CD4-positive, alpha-beta memory T cell (primary cell): ENCODE measurements at regions not wholly inside any gene's neighbourhood (a gene's known extent, or its start where the extent isn't known, plus 50 kb on each side); places are given as distances from the start of the nearest gene placed in this dataset.

Experiments
- CTCF ChIA-PET: fragments of 350-600 bp; sonication (Branson Sonifier 250); formaldehyde crosslinking; loops from one replicate; lab custom pipeline; 2021; ENCODE audit warnings: inconsistent platforms; ENCODE audit not compliant: partially characterized antibody; lab: Charles Lee
- POLR2A ChIA-PET: fragments of 350-600 bp; sonication (Branson Sonifier 250); formaldehyde crosslinking; loops from one replicate; lab custom pipeline; 2021; ENCODE audit not compliant: partially characterized antibody; lab: Charles Lee
- DNase-seq, 5 donors: peaks; one replicate each; pipeline versions ENCODE4 v3.0.0 to v3.0.0-alpha.2; 2020 to 2022; ENCODE audit warnings: mixed read lengths in 1 of 5
- H3K27ac ChIP-seq: one replicate; pipeline ENCODE4 v1.7.0; 2013; ENCODE audit warnings: low read depth, low read length
- H3K27me3 ChIP-seq: 2 replicates; pipeline ENCODE4 v1.7.0; 2013; ENCODE audit warnings: mild to moderate bottlenecking, low read length, moderate library complexity; ENCODE audit not compliant: insufficient read depth
- H3K36me3 ChIP-seq: 2 replicates; pipeline ENCODE4 v1.7.0; 2013; ENCODE audit warnings: mild to moderate bottlenecking, low read length, moderate library complexity; ENCODE audit not compliant: insufficient read depth
- H3K4me1 ChIP-seq: 2 replicates; pipeline ENCODE4 v1.7.0; 2013; ENCODE audit warnings: mild to moderate bottlenecking, low read length, moderate library complexity; ENCODE audit not compliant: insufficient read depth
- H3K4me3 ChIP-seq, 2 donors: one replicate each; pipeline ENCODE4 v1.7.0; 2013; ENCODE audit warnings: low read length in 2 of 2, mild to moderate bottlenecking in 1 of 2
- H3K9me3 ChIP-seq, 2 donors: one replicate each; pipeline ENCODE4 v1.7.0; 2013; ENCODE audit warnings: low read length in 2 of 2, control low read depth in 1 of 2; ENCODE audit not compliant: control insufficient read depth in 1 of 2
- H3K27ac Mint-ChIP-seq, 7 donors: one replicate each; pipeline ENCODE4 v1.8.0; 2020 to 2021; ENCODE audit warnings: mixed read lengths in 7 of 7, mild to moderate bottlenecking in 6 of 7, inconsistent platforms in 3 of 7, moderate library complexity in 3 of 7
- H3K27me3 Mint-ChIP-seq, 2 donors: one replicate each; pipeline ENCODE4 v1.8.0; 2020 to 2021; ENCODE audit warnings: mixed read lengths in 2 of 2
- H3K36me3 Mint-ChIP-seq, 2 donors: one replicate each; pipeline ENCODE4 v1.8.0; 2020 to 2021; ENCODE audit warnings: mixed read lengths in 2 of 2, inconsistent platforms in 1 of 2, mild to moderate bottlenecking in 1 of 2
- H3K4me1 Mint-ChIP-seq, 4 donors: one replicate each; pipeline ENCODE4 v1.8.0; 2020 to 2021; ENCODE audit warnings: mixed read lengths in 4 of 4, mild to moderate bottlenecking in 1 of 4
- H3K4me3 Mint-ChIP-seq, 8 donors: one replicate each; pipeline ENCODE4 v1.8.0; 2020 to 2021; ENCODE audit warnings: mixed read lengths in 8 of 8, mild to moderate bottlenecking in 7 of 8, moderate library complexity in 6 of 8, inconsistent platforms in 3 of 8
- H3K9me3 Mint-ChIP-seq, 8 donors: one replicate each; pipeline ENCODE4 v1.8.0; 2020 to 2021; ENCODE audit warnings: mixed read lengths in 8 of 8, mild to moderate bottlenecking in 5 of 8, inconsistent platforms in 3 of 8, moderate library complexity in 1 of 8
- intact Hi-C: fragments of 100-400 bp; cut with micrococcal nuclease; formaldehyde crosslinking; loops from one replicate; pipeline ENCODE4 v1.15.1; 2023

DNA sequence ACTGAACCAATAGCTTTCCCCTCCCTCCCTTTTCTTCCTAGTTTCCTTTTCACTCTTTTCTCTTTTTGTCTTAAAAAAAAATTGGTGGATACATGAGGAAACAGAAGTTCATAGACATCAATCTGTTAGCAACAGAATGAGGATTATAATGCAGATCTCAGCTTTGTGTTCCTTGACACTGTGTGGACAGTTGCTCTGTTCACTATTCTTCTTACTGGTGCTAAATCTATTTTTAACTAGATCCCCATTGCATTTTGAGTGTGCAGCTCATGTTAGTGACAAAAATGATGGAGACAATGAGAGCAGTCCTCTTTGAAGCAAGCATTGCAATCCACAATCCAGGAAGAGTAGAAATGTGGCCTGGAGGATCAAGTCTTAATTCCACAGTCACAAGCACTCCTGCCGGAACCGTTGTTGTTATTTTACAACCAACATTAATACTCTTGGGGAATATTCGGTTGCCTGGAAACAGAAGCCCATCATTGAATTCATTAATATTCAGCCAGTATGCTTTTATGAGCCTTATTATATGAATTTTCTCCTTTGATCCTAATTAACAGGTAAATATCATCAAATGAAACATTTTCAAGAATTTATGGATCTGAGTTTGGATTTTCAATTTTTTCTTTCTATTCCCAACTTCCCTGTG, 1016.8 kb downstream of the NTRK3 start:
- intact Hi-C loops, result no loop called here
- Mint-ChIP-seq H3K36me3 (no peaks in the 10 kb centered on the region), H3K4me1 (no peaks in the 10 kb centered on the region), H3K27me3 (peaks cover 0 to 2% of the 10 kb centered on the region in 2 donors), H3K9me3 (peaks cover 0 to 8% (median 0%) of the 10 kb centered on the region in 8 donors), H3K4me3 (no peak overlapping the region), H3K27ac (no peak overlapping the region)
- Histone ChIP-seq H3K9me3 (no peaks in the 10 kb centered on the region), H3K27me3 (no peaks in the 10 kb centered on the region), H3K4me1 (no peaks in the 10 kb centered on the region), H3K36me3 (no peaks in the 10 kb centered on the region), H3K4me3 (no peak overlapping the region), H3K27ac (no peak overlapping the region)
- DNase-seq, result no peak
- POLR2A ChIA-PET, result no interaction called here
- CTCF ChIA-PET, result no interaction called here

GRCh38 chr15:87238451-87239068, 1018.0 kb downstream of the NTRK3 start:
- Histone ChIP-seq H3K9me3 (no peaks in the 10 kb centered on the region), H3K27me3 (no peaks in the 10 kb centered on the region), H3K27ac (no peak overlapping the region), H3K4me1 (no peaks in the 10 kb centered on the region), H3K4me3 (no peak overlapping the region), H3K36me3 (no peaks in the 10 kb centered on the region)
- H3K4me3 Mint-ChIP-seq, result no peak overlapping the region
- DNase-seq, result no peak
- H3K36me3 Mint-ChIP-seq, result no peaks in the 10 kb centered on the region
- H3K27ac Mint-ChIP-seq, result no peak overlapping the region
- H3K27me3 Mint-ChIP-seq, result peaks cover 0 to 2% of the 10 kb centered on the region in 2 donors
- H3K4me1 Mint-ChIP-seq, result no peaks in the 10 kb centered on the region
- CTCF ChIA-PET, result no interaction called here
- intact Hi-C loops, result no loop called here
- POLR2A ChIA-PET, result no interaction called here
- H3K9me3 Mint-ChIP-seq, result peaks cover 0 to 8% (median 0%) of the 10 kb centered on the region in 8 donors

DNA sequence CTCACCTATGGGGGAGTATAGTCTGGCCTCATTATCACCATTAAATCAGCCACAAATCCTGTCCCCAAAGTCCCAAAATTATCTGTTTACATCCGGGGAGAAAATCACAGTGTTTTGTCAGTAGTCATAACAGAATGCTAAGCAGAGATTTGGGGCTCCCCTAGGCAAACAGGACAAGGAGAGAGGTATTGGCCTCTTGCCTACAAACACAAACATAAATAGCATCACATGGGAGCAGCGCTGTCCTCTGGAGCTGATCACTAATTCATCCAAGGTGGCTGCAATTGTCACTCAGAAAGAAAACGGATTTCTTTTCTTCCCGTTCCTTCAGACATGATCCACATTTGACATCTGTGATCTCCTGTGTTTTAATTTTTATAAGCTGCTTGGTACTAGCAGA, 1028.1 kb downstream of the NTRK3 start:
- no peak for DNase-seq
- no peaks in the 10 kb centered on the region for H3K9me3 ChIP-seq
- H3K9me3 Mint-ChIP-seq, result peaks cover 0 to 13% (median 6%) of the 10 kb centered on the region in 8 donors
- ChIA-PET POLR2A (no interaction called here), CTCF (no interaction called here)
- H3K4me1 ChIP-seq, result no peaks in the 10 kb centered on the region
- no peaks in the 10 kb centered on the region for H3K4me1 Mint-ChIP-seq
- no peaks in the 10 kb centered on the region for H3K36me3 ChIP-seq
- no peak overlapping the region for H3K27ac ChIP-seq
- no peaks in the 10 kb centered on the region for H3K36me3 Mint-ChIP-seq
- H3K4me3 ChIP-seq, result no peak overlapping the region
- H3K27me3 Mint-ChIP-seq, result no peaks in the 10 kb centered on the region
- intact Hi-C loops, result no loop called here
- no peaks in the 10 kb centered on the region for H3K27me3 ChIP-seq
- no peak overlapping the region for H3K27ac Mint-ChIP-seq
- no peak overlapping the region for H3K4me3 Mint-ChIP-seq

- CTCF ChIA-PET, result interaction anchor here (0.6 kb wide), 1 partner anchor 316 kb away, joined by 3 read pairs; no protein-coding TSS in a partner anchor
- no peak for DNase-seq
- no peak overlapping the region for H3K27ac Mint-ChIP-seq
Observed at GRCh38 chr15:87227846-87228245, 1028.7 kb downstream of the NTRK3 start.

GRCh38 chr15:87225436-87225835, 1031.1 kb downstream of the NTRK3 start:
- Histone ChIP-seq H3K27ac (no peak overlapping the region), H3K9me3 (no peaks in the 10 kb centered on the region), H3K27me3 (no peaks in the 10 kb centered on the region), H3K36me3 (no peaks in the 10 kb centered on the region), H3K4me3 (no peak overlapping the region), H3K4me1 (no peaks in the 10 kb centered on the region)
- Mint-ChIP-seq H3K4me3 (no peak overlapping the region), H3K27me3 (peaks cover 0 to 2% of the 10 kb centered on the region in 2 donors), H3K4me1 (no peaks in the 10 kb centered on the region), H3K36me3 (no peaks in the 10 kb centered on the region), H3K27ac (no peak overlapping the region), H3K9me3 (peaks cover 0 to 3% (median 2%) of the 10 kb centered on the region in 8 donors)
- intact Hi-C loops, result no loop called here
- POLR2A ChIA-PET, result no interaction called here
- CTCF ChIA-PET, result no interaction called here
- no peak for DNase-seq

More at GRCh38 chr15:87227846-87228245, 1028.7 kb downstream of the NTRK3 start:
- Mint-ChIP-seq H3K36me3 (no peaks in the 10 kb centered on the region), H3K27me3 (no peaks in the 10 kb centered on the region), H3K4me1 (no peaks in the 10 kb centered on the region), H3K4me3 (no peak overlapping the region), H3K9me3 (peaks cover 0 to 13% (median 5%) of the 10 kb centered on the region in 8 donors)
- H3K27me3 ChIP-seq, result no peaks in the 10 kb centered on the region
- no peaks in the 10 kb centered on the region for H3K36me3 ChIP-seq
- no peaks in the 10 kb centered on the region for H3K9me3 ChIP-seq
- POLR2A ChIA-PET, result no interaction called here
- H3K27ac ChIP-seq, result no peak overlapping the region
- intact Hi-C loops, result no loop called here
- H3K4me1 ChIP-seq, result no peaks in the 10 kb centered on the region
- H3K4me3 ChIP-seq, result no peak overlapping the region

- Histone ChIP-seq H3K36me3 (no peaks in the 10 kb centered on the region), H3K27ac (no peak overlapping the region), H3K4me3 (no peak overlapping the region), H3K27me3 (no peaks in the 10 kb centered on the region), H3K9me3 (no peaks in the 10 kb centered on the region), H3K4me1 (no peaks in the 10 kb centered on the region)
- CTCF ChIA-PET, result no interaction called here
- intact Hi-C loops, result no loop called here
- no peaks in the 10 kb centered on the region for H3K4me1 Mint-ChIP-seq
- no peak overlapping the region for H3K4me3 Mint-ChIP-seq
- no peak for DNase-seq
- H3K9me3 Mint-ChIP-seq, result peaks cover 0 to 3% (median 2%) of the 10 kb centered on the region in 8 donors
- H3K27me3 Mint-ChIP-seq, result peaks cover 0 to 2% of the 10 kb centered on the region in 2 donors
- H3K27ac Mint-ChIP-seq, result no peak overlapping the region
- POLR2A ChIA-PET, result no interaction called here
- no peaks in the 10 kb centered on the region for H3K36me3 Mint-ChIP-seq
Observed at GRCh38 chr15:87224404-87224803, 1032.1 kb downstream of the NTRK3 start.

- Histone ChIP-seq H3K9me3 (no peaks in the 10 kb centered on the region), H3K36me3 (no peaks in the 10 kb centered on the region), H3K4me1 (no peaks in the 10 kb centered on the region), H3K27me3 (no peaks in the 10 kb centered on the region), H3K4me3 (no peak overlapping the region), H3K27ac (no peak overlapping the region)
- Mint-ChIP-seq H3K27me3 (peaks cover 0 to 3% of the 10 kb centered on the region in 2 donors), H3K27ac (no peak overlapping the region), H3K4me3 (no peak overlapping the region), H3K36me3 (no peaks in the 10 kb centered on the region), H3K9me3 (peaks cover 0 to 3% (median under 1%) of the 10 kb centered on the region in 8 donors), H3K4me1 (no peaks in the 10 kb centered on the region)
- ChIA-PET POLR2A (no interaction called here), CTCF (no interaction called here)
- intact Hi-C loops, result no loop called here
- no peak for DNase-seq
Observed at GRCh38 chr15:87219650-87220615, 1036.6 kb downstream of the NTRK3 start.
